ENCODE measurements at regions not wholly inside any gene's neighbourhood (a gene's known extent, or its start where the extent isn't known, plus 50 kb on each side); places are given as distances from the start of the nearest gene placed in this dataset.

GRCh38 chr1:119227456-119227855, 87.0 kb upstream of the WARS2 start:
- Histone ChIP-seq H3K23ac (ENCODE audit: low read length in 2 of 2) (no peak overlapping the region), H3K79me1 (replicated peaks; ENCODE audit: low read length, poor library complexity, severe bottlenecking) (no peaks in the 10 kb centered on the region), H3K14ac (ENCODE audit: low read length in 2 of 2) (no peak overlapping the region), H2BK5ac (ENCODE audit: low read depth, low read length, poor library complexity, severe bottlenecking) (no peak overlapping the region), H3K4me3 (ENCODE audit: insufficient read depth in 1 of 2, low read depth in 1 of 2, low read length in 2 of 2) (no peak overlapping the region), H2BK15ac (ENCODE audit: low read depth, poor library complexity, severe bottlenecking) (no peak overlapping the region), H4K8ac (ENCODE audit: low read length) (no peak overlapping the region), H3K27ac (ENCODE audit: low read length, poor library complexity, severe bottlenecking) (no peak overlapping the region), H3K4ac (ENCODE audit: low read depth in 1 of 2, low read length in 2 of 2) (no peak overlapping the region), H3K9ac (ENCODE audit: low read length) (no peak overlapping the region), H3K4me2 (ENCODE audit: low read length, poor library complexity, severe bottlenecking) (no peak overlapping the region), H2AFZ (ENCODE audit: low read depth, low read length) (no peak overlapping the region), H3K18ac (ENCODE audit: low read depth in 1 of 2, low read length in 2 of 2) (no peak overlapping the region), H3K4me1 (ENCODE audit: control insufficient read depth, insufficient read depth, low read depth, low read length) (no peaks in the 10 kb centered on the region), H2BK12ac (ENCODE audit: low read length in 2 of 2) (no peak overlapping the region), H3K9me3 (ENCODE audit: control insufficient read depth, low read length) (no peaks in the 10 kb centered on the region), H4K91ac (ENCODE audit: low read length) (no peak overlapping the region), H3K36me3 (ENCODE audit: control insufficient read depth in 1 of 2, insufficient read depth in 2 of 2, low read depth in 1 of 2, low read length in 2 of 2) (no peaks in the 10 kb centered on the region), H2AK5ac (ENCODE audit: low read length, severe bottlenecking) (no peak overlapping the region), H3K27me3 (ENCODE audit: control insufficient read depth in 1 of 2, insufficient read depth in 1 of 2, low read length in 2 of 2) (no peaks in the 10 kb centered on the region), H2BK120ac (ENCODE audit: low read depth, low read length) (no peak overlapping the region)
- no peak for DNase-seq
- 55% methylated on average over 1 of the region's 2 CpGs for WGBS

- no peak overlapping the region for H4K8ac ChIP-seq (ENCODE audit: low read length)
- H3K23ac ChIP-seq (ENCODE audit: low read length in 2 of 2), result no peak overlapping the region
- H2BK5ac ChIP-seq (ENCODE audit: low read depth, low read length, poor library complexity, severe bottlenecking), result no peak overlapping the region
- H3K27me3 ChIP-seq (ENCODE audit: control insufficient read depth in 1 of 2, insufficient read depth in 1 of 2, low read length in 2 of 2), result no peaks in the 10 kb centered on the region
- no peak overlapping the region for H2BK15ac ChIP-seq (ENCODE audit: low read depth, poor library complexity, severe bottlenecking)
- H2BK120ac ChIP-seq (ENCODE audit: low read depth, low read length), result no peak overlapping the region
- H2BK12ac ChIP-seq (ENCODE audit: low read length in 2 of 2), result no peak overlapping the region
- H3K36me3 ChIP-seq (ENCODE audit: control insufficient read depth in 1 of 2, insufficient read depth in 2 of 2, low read depth in 1 of 2, low read length in 2 of 2), result no peaks in the 10 kb centered on the region
- no peak overlapping the region for H2AK5ac ChIP-seq (ENCODE audit: low read length, severe bottlenecking)
- no peaks in the 10 kb centered on the region for H3K9me3 ChIP-seq (ENCODE audit: control insufficient read depth, low read length)
- no peak for DNase-seq
- H3K79me1 ChIP-seq (replicated peaks; ENCODE audit: low read length, poor library complexity, severe bottlenecking), result no peaks in the 10 kb centered on the region
- no peak overlapping the region for H3K4me3 ChIP-seq (ENCODE audit: insufficient read depth in 1 of 2, low read depth in 1 of 2, low read length in 2 of 2)
- 55% methylated on average over 3 of the region's 4 CpGs for WGBS
- no peak overlapping the region for H3K18ac ChIP-seq (ENCODE audit: low read depth in 1 of 2, low read length in 2 of 2)
- no peak overlapping the region for H3K27ac ChIP-seq (ENCODE audit: low read length, poor library complexity, severe bottlenecking)
- no peak overlapping the region for H2AFZ ChIP-seq (ENCODE audit: low read depth, low read length)
- no peaks in the 10 kb centered on the region for H3K4me1 ChIP-seq (ENCODE audit: control insufficient read depth, insufficient read depth, low read depth, low read length)
- H3K14ac ChIP-seq (ENCODE audit: low read length in 2 of 2), result no peak overlapping the region
- H3K4me2 ChIP-seq (ENCODE audit: low read length, poor library complexity, severe bottlenecking), result no peak overlapping the region
- H3K9ac ChIP-seq (ENCODE audit: low read length), result no peak overlapping the region
- no peak overlapping the region for H4K91ac ChIP-seq (ENCODE audit: low read length)
- H3K4ac ChIP-seq (ENCODE audit: low read depth in 1 of 2, low read length in 2 of 2), result no peak overlapping the region
These were observed 88.1 kb upstream of the WARS2 start for GRCh38 chr1:119228335-119229080.

- H3K4ac ChIP-seq (ENCODE audit: low read depth in 1 of 2, low read length in 2 of 2), result no peak overlapping the region
- no peaks in the 10 kb centered on the region for H3K27me3 ChIP-seq (ENCODE audit: control insufficient read depth in 1 of 2, insufficient read depth in 1 of 2, low read length in 2 of 2)
- H4K8ac ChIP-seq (ENCODE audit: low read length), result no peak overlapping the region
- H3K14ac ChIP-seq (ENCODE audit: low read length in 2 of 2), result no peak overlapping the region
- H3K36me3 ChIP-seq (ENCODE audit: control insufficient read depth in 1 of 2, insufficient read depth in 2 of 2, low read depth in 1 of 2, low read length in 2 of 2), result no peaks in the 10 kb centered on the region
- no peak overlapping the region for H3K4me3 ChIP-seq (ENCODE audit: insufficient read depth in 1 of 2, low read depth in 1 of 2, low read length in 2 of 2)
- no peak overlapping the region for H2AFZ ChIP-seq (ENCODE audit: low read depth, low read length)
- no peak overlapping the region for H2BK120ac ChIP-seq (ENCODE audit: low read depth, low read length)
- H2AK5ac ChIP-seq (ENCODE audit: low read length, severe bottlenecking), result no peak overlapping the region
- H2BK12ac ChIP-seq (ENCODE audit: low read length in 2 of 2), result no peak overlapping the region
- H3K4me1 ChIP-seq (ENCODE audit: control insufficient read depth, insufficient read depth, low read depth, low read length), result no peaks in the 10 kb centered on the region
- H3K4me2 ChIP-seq (ENCODE audit: low read length, poor library complexity, severe bottlenecking), result no peak overlapping the region
- no peak overlapping the region for H3K23ac ChIP-seq (ENCODE audit: low read length in 2 of 2)
- no peak overlapping the region for H3K9ac ChIP-seq (ENCODE audit: low read length)
- no peak for DNase-seq
- no peak overlapping the region for H3K27ac ChIP-seq (ENCODE audit: low read length, poor library complexity, severe bottlenecking)
- H2BK5ac ChIP-seq (ENCODE audit: low read depth, low read length, poor library complexity, severe bottlenecking), result no peak overlapping the region
- no peak overlapping the region for H2BK15ac ChIP-seq (ENCODE audit: low read depth, poor library complexity, severe bottlenecking)
- no peaks in the 10 kb centered on the region for H3K9me3 ChIP-seq (ENCODE audit: control insufficient read depth, low read length)
- no peak overlapping the region for H4K91ac ChIP-seq (ENCODE audit: low read length)
- 85% methylated on average over 1 of the region's 2 CpGs for WGBS
- no peaks in the 10 kb centered on the region for H3K79me1 ChIP-seq (replicated peaks; ENCODE audit: low read length, poor library complexity, severe bottlenecking)
- no peak overlapping the region for H3K18ac ChIP-seq (ENCODE audit: low read depth in 1 of 2, low read length in 2 of 2)
These were observed 94.7 kb upstream of the WARS2 start for GRCh38 chr1:119235120-119235519.

- Histone ChIP-seq H3K18ac (ENCODE audit: low read depth in 1 of 2, low read length in 2 of 2) (no peak overlapping the region), H2AK5ac (ENCODE audit: low read length, severe bottlenecking) (no peak overlapping the region), H3K27ac (ENCODE audit: low read length, poor library complexity, severe bottlenecking) (no peak overlapping the region), H3K9me3 (ENCODE audit: control insufficient read depth, low read length) (no peaks in the 10 kb centered on the region), H3K23ac (ENCODE audit: low read length in 2 of 2) (no peak overlapping the region), H3K4me1 (ENCODE audit: control insufficient read depth, insufficient read depth, low read depth, low read length) (no peaks in the 10 kb centered on the region), H3K4ac (ENCODE audit: low read depth in 1 of 2, low read length in 2 of 2) (no peak overlapping the region), H3K4me3 (ENCODE audit: insufficient read depth in 1 of 2, low read depth in 1 of 2, low read length in 2 of 2) (no peak overlapping the region), H3K14ac (ENCODE audit: low read length in 2 of 2) (no peak overlapping the region), H2BK12ac (ENCODE audit: low read length in 2 of 2) (no peak overlapping the region), H4K91ac (ENCODE audit: low read length) (no peak overlapping the region), H2BK120ac (ENCODE audit: low read depth, low read length) (no peak overlapping the region), H2AFZ (ENCODE audit: low read depth, low read length) (no peak overlapping the region), H3K27me3 (ENCODE audit: control insufficient read depth in 1 of 2, insufficient read depth in 1 of 2, low read length in 2 of 2) (no peaks in the 10 kb centered on the region), H2BK5ac (ENCODE audit: low read depth, low read length, poor library complexity, severe bottlenecking) (no peak overlapping the region), H2BK15ac (ENCODE audit: low read depth, poor library complexity, severe bottlenecking) (no peak overlapping the region), H3K36me3 (ENCODE audit: control insufficient read depth in 1 of 2, insufficient read depth in 2 of 2, low read depth in 1 of 2, low read length in 2 of 2) (no peaks in the 10 kb centered on the region), H3K9ac (ENCODE audit: low read length) (no peak overlapping the region), H3K4me2 (ENCODE audit: low read length, poor library complexity, severe bottlenecking) (no peak overlapping the region), H4K8ac (ENCODE audit: low read length) (no peak overlapping the region), H3K79me1 (replicated peaks; ENCODE audit: low read length, poor library complexity, severe bottlenecking) (no peaks in the 10 kb centered on the region)
- WGBS, result 65% methylated on average over 1 of the region's 1 CpG
- no peak for DNase-seq
These were observed 105.4 kb upstream of the WARS2 start for GRCh38 chr1:119245881-119246280.

Data from mesenchymal stem cell (in vitro differentiated cells and primary cell).